ENCODE measurements at regions not wholly inside any gene's neighbourhood (a gene's known extent, or its start where the extent isn't known, plus 50 kb on each side); places are given as distances from the start of the nearest gene placed in this dataset.
"Not testable (repeated sequence)": the region's sequence is repeated elsewhere in the genome, so short reads cannot be mapped to it uniquely, and the experiment has no call there.

GRCh38 chr17:33572615-33573014, 279.5 kb upstream of the ASIC2 start:
- DNase-seq = no peak

GRCh38 chr17:33574942-33575445, 281.9 kb upstream of the ASIC2 start:
- DNase-seq = no peak

GRCh38 chr17:33579740-33580139, 286.6 kb upstream of the ASIC2 start:
- not testable (repeated sequence) for DNase-seq

GRCh38 chr17:33580215-33580614, 287.1 kb upstream of the ASIC2 start:
- DNase-seq = no peak

- no peak for DNase-seq
Observed at GRCh38 chr17:33582661-33583060, 289.6 kb upstream of the ASIC2 start.

GRCh38 chr17:33583518-33584417, 290.7 kb upstream of the ASIC2 start:
- no peak for DNase-seq

GRCh38 chr17:33593991-33594390, 300.9 kb upstream of the ASIC2 start:
- DNase-seq = no peak

GRCh38 chr17:33595828-33596227, 302.7 kb upstream of the ASIC2 start:
- DNase-seq = no peak

GRCh38 chr17:33596899-33597298, 303.8 kb upstream of the ASIC2 start:
- DNase-seq = no peak

GRCh38 chr17:33598797-33599196, 305.7 kb upstream of the ASIC2 start:
- no peak for DNase-seq

GRCh38 chr17:33602981-33603380, 309.9 kb upstream of the ASIC2 start:
- no peak for DNase-seq

GRCh38 chr17:33603789-33604188, 310.7 kb upstream of the ASIC2 start:
- DNase-seq = no peak

GRCh38 chr17:33611532-33611931, 318.4 kb upstream of the ASIC2 start:
- DNase-seq = no peak

- no peak for DNase-seq
Observed at GRCh38 chr17:33615861-33616260, 322.8 kb upstream of the ASIC2 start.

- no peak for DNase-seq
Observed at GRCh38 chr17:33623841-33624240, 330.7 kb upstream of the ASIC2 start.

- no peak for DNase-seq
Observed at GRCh38 chr17:33628500-33629346, 335.6 kb upstream of the ASIC2 start.

GRCh38 chr17:33633446-33633845, 340.4 kb upstream of the ASIC2 start:
- DNase-seq = no peak

- no peak for DNase-seq
Observed at GRCh38 chr17:33637534-33637933, 344.4 kb upstream of the ASIC2 start.

GRCh38 chr17:33639103-33639880, 346.2 kb upstream of the ASIC2 start:
- DNase-seq = no peak

- DNase-seq = no peak
Observed at GRCh38 chr17:33640629-33641028, 347.5 kb upstream of the ASIC2 start.

GRCh38 chr17:33642002-33642401, 348.9 kb upstream of the ASIC2 start:
- no peak for DNase-seq

GRCh38 chr17:33647956-33648355, 354.9 kb upstream of the ASIC2 start:
- no peak for DNase-seq

- DNase-seq = no peak
Observed at GRCh38 chr17:33650304-33650703, 357.2 kb upstream of the ASIC2 start.
